SK-N-SH (cell line): ENCODE measurements at regions not wholly inside any gene's neighbourhood (a gene's known extent, or its start where the extent isn't known, plus 50 kb on each side); places are given as distances from the start of the nearest gene placed in this dataset.

Source experiments
- CTCF ChIA-PET: fragments of 300-600, 350-600 bp; formaldehyde crosslinking; extraction: SDS; loops from one replicate; lab custom pipeline; 2021; lab: Yijun Ruan, JAX
- POLR2A ChIA-PET: fragments of 350-600 bp; sonication (Branson Sonifier 250); formaldehyde crosslinking; extraction: SDS; loops from one replicate; lab custom pipeline; 2020; ENCODE audit warnings: antibody characterized with exemption, inconsistent platforms; lab: Yijun Ruan, JAX
- DNase-seq: peaks from one replicate; pipeline ENCODE4 v3.0.0; 2012
- H2AFZ ChIP-seq: fragments of 200-600 bp; sonication (generic); 2 replicates; pipeline ENCODE4 v1.8.1; 2016; ENCODE audit warnings: antibody characterized with exemption, mild to moderate bottlenecking, low read depth
- H3F3A ChIP-seq: fragments of 200-600 bp; sonication (generic); replicated peaks from 2 replicates; pipeline ENCODE3; 2016; ENCODE audit warnings: antibody characterized with exemption, mild to moderate bottlenecking; ENCODE audit not compliant: insufficient read depth
- H3K27ac ChIP-seq, 2 experiments: fragments of 200-500 bp in 1 of 2; fragments of 200-600 bp in 1 of 2; sonication (Bioruptor generic) in 1 of 2; sonication (generic), shearing (Covaris generic) in 1 of 2; 2 replicates each; pipeline versions ENCODE4 v1.5.1 to v1.6.1; 2014 to 2016; ENCODE audit warnings: low read depth in 2 of 2, inconsistent platforms in 1 of 2, low read length in 1 of 2, mild to moderate bottlenecking in 1 of 2, mixed read lengths in 1 of 2
- H3K27me3 ChIP-seq: fragments of 200-600 bp; sonication (generic), shearing (Covaris generic); 2 replicates; pipeline ENCODE4 v1.6.1; 2016; ENCODE audit warnings: mixed run types; ENCODE audit not compliant: insufficient read depth
- H3K36me3 ChIP-seq, 2 experiments: fragments of 200-500 bp in 1 of 2; fragments of 200-600 bp in 1 of 2; sonication (Bioruptor generic) in 1 of 2; sonication (generic) in 1 of 2; replicated peaks in 1 of 2; 2 replicates each; pipeline versions ENCODE3 to v1.5.1; 2014 to 2016; ENCODE audit warnings: low read length in 1 of 2, mild to moderate bottlenecking in 1 of 2; ENCODE audit not compliant: insufficient read depth in 2 of 2, control insufficient read depth in 1 of 2
- H3K4me1 ChIP-seq, 2 experiments: fragments of 200-500 bp in 1 of 2; fragments of 200-600 bp in 1 of 2; sonication (Bioruptor generic) in 1 of 2; sonication (generic), shearing (Covaris generic) in 1 of 2; 2 replicates each; pipeline versions ENCODE4 v1.5.1 to v1.6.1; 2014 to 2016; ENCODE audit warnings: low read depth in 1 of 2, low read length in 1 of 2, mixed run types in 1 of 2; ENCODE audit not compliant: insufficient read depth in 2 of 2, control insufficient read depth in 1 of 2
- H3K4me2 ChIP-seq: fragments of 200-600 bp; sonication (generic), shearing (Covaris generic); 2 replicates; pipeline ENCODE4 v1.6.1; 2017; ENCODE audit warnings: mixed run types
- H3K4me3 ChIP-seq, 2 experiments: fragments of 200-500 bp in 1 of 2; fragments of 200-600 bp in 1 of 2; sonication (Bioruptor generic) in 1 of 2; sonication (generic), shearing (Covaris generic) in 1 of 2; 2 replicates each; pipeline versions ENCODE4 v1.5.1 to v1.8.1; 2014 to 2016; ENCODE audit warnings: low read depth in 2 of 2, inconsistent platforms in 1 of 2, low read length in 1 of 2, mild to moderate bottlenecking in 1 of 2, mixed read lengths in 1 of 2, moderate library complexity in 1 of 2
- H3K79me2 ChIP-seq: fragments of 200-600 bp; sonication (generic); 2 replicates; pipeline ENCODE4 v1.8.1; 2017; ENCODE audit warnings: mild to moderate bottlenecking; ENCODE audit not compliant: insufficient read depth
- H3K9ac ChIP-seq: fragments of 200-600 bp; sonication (generic); 2 replicates; pipeline ENCODE4 v1.6.1; 2017; ENCODE audit warnings: mixed run types
- H3K9me2 ChIP-seq: fragments of 200-600 bp; sonication (generic); 2 replicates; pipeline ENCODE4 v1.6.1; 2017; ENCODE audit warnings: mixed run types
- H3K9me3 ChIP-seq: fragments of 200-600 bp; sonication (generic); 2 replicates; pipeline ENCODE4 v1.6.1; 2017; ENCODE audit warnings: mixed run types, mild to moderate bottlenecking, moderate library complexity
- H4K20me1 ChIP-seq: fragments of 200-600 bp; sonication (generic); 2 replicates; pipeline ENCODE4 v1.6.1; 2017; ENCODE audit warnings: mild to moderate bottlenecking, mixed run types; ENCODE audit not compliant: insufficient read depth
- CHD2 ChIP-seq: fragments of 150-350 bp; IDR thresholded peaks from 2 replicates; pipeline ENCODE4 v1.6.1; 2018; ENCODE audit warnings: low read length; ENCODE audit not compliant: partially characterized antibody
- CTCF ChIP-seq: fragments of 200-600 bp; sonication (generic); IDR thresholded peaks from 2 replicates; pipeline ENCODE4 v1.6.1; 2017; ENCODE audit warnings: antibody characterized with exemption, mild to moderate bottlenecking, moderate library complexity
- ELF1 ChIP-seq: IDR thresholded peaks from 2 replicates; pipeline ENCODE4 v1.4.0; 2012
- EP300 ChIP-seq, 2 experiments: IDR thresholded peaks; 2 replicates each; pipeline versions ENCODE4 v1.4.0 to v1.6.1; 2012; ENCODE audit warnings: borderline replicate concordance in 1 of 2, low read depth in 1 of 2, low read length in 1 of 2
- EZH2phosphoT487 ChIP-seq: fragments of 200-600 bp; sonication (generic); IDR thresholded peaks from 2 replicates; pipeline ENCODE4 v1.6.1; 2017; ENCODE audit warnings: low read depth, mixed run types, mild to moderate bottlenecking, antibody characterized with exemption, moderate library complexity, borderline replicate concordance
- FOXJ3 ChIP-seq: sonication (generic); formaldehyde crosslinking; IDR thresholded peaks from 2 replicates; pipeline ENCODE4 v1.5.1; 2020; ENCODE audit warnings: mild to moderate bottlenecking, missing genetic modification reagents
- FOXM1 ChIP-seq: IDR thresholded peaks from 2 replicates; pipeline ENCODE4 v1.4.0; 2012; ENCODE audit warnings: low read depth, mild to moderate bottlenecking
- GABPA ChIP-seq: IDR thresholded peaks from 2 replicates; pipeline ENCODE4 v1.4.0; 2012; ENCODE audit warnings: low read depth, mild to moderate bottlenecking
- GATA2 ChIP-seq: sonication (generic); formaldehyde crosslinking; IDR thresholded peaks from 2 replicates; pipeline ENCODE4 v1.5.0; 2020; ENCODE audit warnings: mild to moderate bottlenecking, missing genetic modification reagents
- IRF3 ChIP-seq: fragments of 150-350 bp; IDR thresholded peaks from 2 replicates; pipeline ENCODE4 v1.6.1; 2016; ENCODE audit warnings: mild to moderate bottlenecking, low read depth, low read length
- JUND ChIP-seq: IDR thresholded peaks from 2 replicates; pipeline ENCODE4 v1.4.0; 2012
- MAX ChIP-seq: IDR thresholded peaks from 2 replicates; pipeline ENCODE4 v1.4.0; 2012; ENCODE audit warnings: low read depth
- MXI1 ChIP-seq: IDR thresholded peaks from 2 replicates; pipeline ENCODE4 v1.6.1; 2012; ENCODE audit warnings: mild to moderate bottlenecking, low read depth, low read length, improper control_type of control experiment
- NRF1 ChIP-seq: IDR thresholded peaks from 2 replicates; pipeline ENCODE4 v1.6.1; 2012; ENCODE audit warnings: low read depth, mild to moderate bottlenecking, low read length
- PBX3 ChIP-seq: IDR thresholded peaks from 2 replicates; pipeline ENCODE4; 2012
- RFX5 ChIP-seq: IDR thresholded peaks from 2 replicates; pipeline ENCODE4 v1.6.1; 2012; ENCODE audit warnings: mild to moderate bottlenecking, improper control_type of control experiment, low read length
- SIN3A ChIP-seq: IDR thresholded peaks from 2 replicates; pipeline ENCODE4 v1.6.1; 2012; ENCODE audit warnings: low read depth, mild to moderate bottlenecking, low read length, moderate library complexity, borderline replicate concordance
- TCF12 ChIP-seq: IDR thresholded peaks from 2 replicates; pipeline ENCODE4 v1.4.0; 2012
- USF1 ChIP-seq: IDR thresholded peaks from 2 replicates; pipeline ENCODE4 v1.4.0; 2012; ENCODE audit warnings: low read depth, borderline replicate concordance
- USF2 ChIP-seq: fragments of 150-350 bp; IDR thresholded peaks from 2 replicates; pipeline ENCODE4 v1.6.1; 2017; ENCODE audit warnings: antibody characterized with exemption, low read length, low read depth, borderline replicate concordance
- ZBTB33 ChIP-seq: IDR thresholded peaks from 2 replicates; pipeline ENCODE4 v1.4.0; 2012; ENCODE audit warnings: low read depth, borderline replicate concordance
- WGBS: methylation state at CpG from one replicate; pipeline ENCODE4 v1.1.6; 2017; ENCODE audit warnings: low lambda C conversion rate; 5-methylcytosine and 5-hydroxymethylcytosine counted together

GRCh38 chr3:59404851-59405250 lies 355.0 kb upstream of the CFAP20DC start:
- Histone ChIP-seq H3K9ac (no peak overlapping the region), H3F3A (no peaks in the 10 kb centered on the region), H3K4me2 (no peak overlapping the region), H3K79me2 (no peaks in the 10 kb centered on the region), H2AFZ (no peak overlapping the region), H4K20me1 (no peaks in the 10 kb centered on the region), H3K27me3 (no peaks in the 10 kb centered on the region), H3K27ac (no peak overlapping the region), H3K4me1 (no peaks in the 10 kb centered on the region), H3K36me3 (no peaks in the 10 kb centered on the region), H3K4me3 (no peak overlapping the region), H3K9me3 (no peaks in the 10 kb centered on the region), H3K9me2 (no peaks in the 10 kb centered on the region)
- DNase-seq: no peak
- WGBS: 50% methylated on average over 7 of the region's 8 CpGs
- POLR2A ChIA-PET: no interaction called here
- CTCF ChIA-PET: no interaction called here
- no peak for TF ChIP-seq USF1

- Histone ChIP-seq H3K9me2 (no peaks in the 10 kb centered on the region), H4K20me1 (no peaks in the 10 kb centered on the region), H2AFZ (no peak overlapping the region), H3K9ac (no peak overlapping the region), H3K36me3 (no peaks in the 10 kb centered on the region), H3K4me1 (no peaks in the 10 kb centered on the region), H3K4me3 (no peak overlapping the region), H3K9me3 (no peaks in the 10 kb centered on the region), H3K27me3 (no peaks in the 10 kb centered on the region), H3F3A (no peaks in the 10 kb centered on the region), H3K79me2 (no peaks in the 10 kb centered on the region), H3K4me2 (no peak overlapping the region), H3K27ac (no peak overlapping the region)
- POLR2A ChIA-PET: no interaction called here
- CTCF ChIA-PET: interaction anchor here (1.0 kb wide), 1 partner anchor 12 kb away, joined by 3 read pairs; no protein-coding TSS in a partner anchor
- WGBS: 32% methylated on average over 2 of the region's 2 CpGs
- no peak for DNase-seq
- TF ChIP-seq PBX3: no peak
- TF ChIP-seq TCF12: no peak
- no peak for TF ChIP-seq ZBTB33
- TF ChIP-seq GATA2 (CRISPR knock-in tag): no peak
- TF ChIP-seq FOXJ3: no peak
- no peak for TF ChIP-seq RFX5
- no peak for TF ChIP-seq SIN3A
- TF ChIP-seq ELF1: no peak
- no peak for TF ChIP-seq MXI1
- TF ChIP-seq MAX: no peak
- TF ChIP-seq USF2: no peak
- TF ChIP-seq NRF1: no peak
- no peak for TF ChIP-seq FOXM1
- TF ChIP-seq JUND: no peak
- no peak for TF ChIP-seq EZH2phosphoT487
- TF ChIP-seq GABPA: no peak
- no peak for TF ChIP-seq EP300 (IDR thresholded peaks at IDR 0.05; ENCODE audit: borderline replicate concordance in 1 of 2, low read depth in 1 of 2, low read length in 1 of 2)
- TF ChIP-seq IRF3: no peak
- no peak for TF ChIP-seq CHD2
- no peak for TF ChIP-seq CTCF
These were observed 354.2 kb upstream of the CFAP20DC start for GRCh38 chr3:59404064-59404463.
